ENCODE measurements at regions not wholly inside any gene's neighbourhood (a gene's known extent, or its start where the extent isn't known, plus 50 kb on each side); places are given as distances from the start of the nearest gene placed in this dataset.
"Not testable (repeated sequence)": the region's sequence is repeated elsewhere in the genome, so short reads cannot be mapped to it uniquely, and the experiment has no call there.

GRCh38 chr3:75604286-75604934 is 59.7 kb upstream of the FRG2C start:
- not testable (repeated sequence) for H3K4me2 ChIP-seq (ENCODE audit: low read length); H3K27me3 ChIP-seq (ENCODE audit: insufficient read depth, low read length); H3K9me2 ChIP-seq (ENCODE audit: low read depth, low read length); H3K4me1 ChIP-seq (ENCODE audit: insufficient read depth, low read length, severe bottlenecking); H3F3A ChIP-seq (ENCODE audit: insufficient read depth, low read length); H3K36me3 ChIP-seq (ENCODE audit: insufficient read depth, low read length); H3K79me2 ChIP-seq (ENCODE audit: insufficient read depth, low read length); H3K9ac ChIP-seq (ENCODE audit: low read length); H2AFZ ChIP-seq (ENCODE audit: low read length); H3K4me3 ChIP-seq (ENCODE audit: low read depth, low read length, poor library complexity, severe bottlenecking); H3K9me3 ChIP-seq (ENCODE audit: low read length); H4K20me1 ChIP-seq (ENCODE audit: insufficient read depth, low read length); H3K27ac ChIP-seq (ENCODE audit: low read depth, low read length, poor library complexity, severe bottlenecking)

- not testable (repeated sequence) for H3K27ac ChIP-seq (ENCODE audit: low read depth, low read length, poor library complexity, severe bottlenecking); H3K9ac ChIP-seq (ENCODE audit: low read length); H3K79me2 ChIP-seq (ENCODE audit: insufficient read depth, low read length); H4K20me1 ChIP-seq (ENCODE audit: insufficient read depth, low read length); H3K9me3 ChIP-seq (ENCODE audit: low read length); H3K9me2 ChIP-seq (ENCODE audit: low read depth, low read length); H3K36me3 ChIP-seq (ENCODE audit: insufficient read depth, low read length); H3K4me2 ChIP-seq (ENCODE audit: low read length); H2AFZ ChIP-seq (ENCODE audit: low read length); H3K27me3 ChIP-seq (ENCODE audit: insufficient read depth, low read length); H3F3A ChIP-seq (ENCODE audit: insufficient read depth, low read length); H3K4me3 ChIP-seq (ENCODE audit: low read depth, low read length, poor library complexity, severe bottlenecking); H3K4me1 ChIP-seq (ENCODE audit: insufficient read depth, low read length, severe bottlenecking)
Observed at GRCh38 chr3:75607996-75608395, 56.1 kb upstream of the FRG2C start.

DNA sequence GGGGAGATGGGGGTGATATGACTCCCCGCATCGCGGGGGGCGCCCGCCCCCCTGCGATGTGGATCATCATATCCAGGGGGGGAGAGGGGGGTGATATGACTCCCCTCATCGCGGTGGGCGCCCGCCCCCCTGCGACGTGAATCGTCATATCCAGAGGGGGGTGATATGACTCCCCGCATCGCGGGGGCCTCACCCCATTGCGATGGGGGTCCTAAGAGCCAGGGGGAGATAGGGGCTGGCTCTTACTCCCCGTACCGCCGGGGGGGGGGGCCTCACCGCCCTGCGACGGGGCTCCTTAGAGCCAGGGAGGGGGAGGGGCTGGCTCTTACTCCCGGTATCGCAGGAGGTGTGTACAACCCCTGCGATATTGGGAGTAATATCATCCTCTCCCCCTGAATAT is 54.5 kb upstream of the FRG2C start:
- not testable (repeated sequence) for H3K36me3 ChIP-seq (ENCODE audit: insufficient read depth, low read length); H3F3A ChIP-seq (ENCODE audit: insufficient read depth, low read length); H3K4me3 ChIP-seq (ENCODE audit: low read depth, low read length, poor library complexity, severe bottlenecking); H3K79me2 ChIP-seq (ENCODE audit: insufficient read depth, low read length); H3K9ac ChIP-seq (ENCODE audit: low read length); H2AFZ ChIP-seq (ENCODE audit: low read length); H3K9me3 ChIP-seq (ENCODE audit: low read length); H3K27me3 ChIP-seq (ENCODE audit: insufficient read depth, low read length); H4K20me1 ChIP-seq (ENCODE audit: insufficient read depth, low read length); H3K4me2 ChIP-seq (ENCODE audit: low read length); H3K9me2 ChIP-seq (ENCODE audit: low read depth, low read length); H3K4me1 ChIP-seq (ENCODE audit: insufficient read depth, low read length, severe bottlenecking); H3K27ac ChIP-seq (ENCODE audit: low read depth, low read length, poor library complexity, severe bottlenecking)

- TF ChIP-seq, protein P1, sequence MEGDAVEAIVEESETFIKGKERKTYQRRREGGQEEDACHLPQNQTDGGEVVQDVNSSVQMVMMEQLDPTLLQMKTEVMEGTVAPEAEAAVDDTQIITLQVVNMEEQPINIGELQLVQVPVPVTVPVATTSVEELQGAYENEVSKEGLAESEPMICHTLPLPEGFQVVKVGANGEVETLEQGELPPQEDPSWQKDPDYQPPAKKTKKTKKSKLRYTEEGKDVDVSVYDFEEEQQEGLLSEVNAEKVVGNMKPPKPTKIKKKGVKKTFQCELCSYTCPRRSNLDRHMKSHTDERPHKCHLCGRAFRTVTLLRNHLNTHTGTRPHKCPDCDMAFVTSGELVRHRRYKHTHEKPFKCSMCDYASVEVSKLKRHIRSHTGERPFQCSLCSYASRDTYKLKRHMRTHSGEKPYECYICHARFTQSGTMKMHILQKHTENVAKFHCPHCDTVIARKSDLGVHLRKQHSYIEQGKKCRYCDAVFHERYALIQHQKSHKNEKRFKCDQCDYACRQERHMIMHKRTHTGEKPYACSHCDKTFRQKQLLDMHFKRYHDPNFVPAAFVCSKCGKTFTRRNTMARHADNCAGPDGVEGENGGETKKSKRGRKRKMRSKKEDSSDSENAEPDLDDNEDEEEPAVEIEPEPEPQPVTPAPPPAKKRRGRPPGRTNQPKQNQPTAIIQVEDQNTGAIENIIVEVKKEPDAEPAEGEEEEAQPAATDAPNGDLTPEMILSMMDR (IDR thresholded peaks at IDR 0.05; ENCODE audit: low read length) = no peak
- no peak for TF ChIP-seq EZH2 (IDR thresholded peaks at IDR 0.05; ENCODE audit: borderline replicate concordance, low read length)
- no peaks in the 10 kb centered on the region for H3K36me3 ChIP-seq (ENCODE audit: insufficient read depth, low read length)
- no peaks in the 10 kb centered on the region for H3K4me1 ChIP-seq (ENCODE audit: insufficient read depth, low read length, severe bottlenecking)
- H3K79me2 ChIP-seq (ENCODE audit: insufficient read depth, low read length) = no peaks in the 10 kb centered on the region
- no peaks in the 10 kb centered on the region for H3F3A ChIP-seq (ENCODE audit: insufficient read depth, low read length)
- H2AFZ ChIP-seq (ENCODE audit: low read length) = no peak overlapping the region
- H3K27ac ChIP-seq (ENCODE audit: low read depth, low read length, poor library complexity, severe bottlenecking) = no peak overlapping the region
- no peaks in the 10 kb centered on the region for H3K9me2 ChIP-seq (ENCODE audit: low read depth, low read length)
- no peaks in the 10 kb centered on the region for H3K9me3 ChIP-seq (ENCODE audit: low read length)
- H3K27me3 ChIP-seq (ENCODE audit: insufficient read depth, low read length) = no peaks in the 10 kb centered on the region
- H3K4me2 ChIP-seq (ENCODE audit: low read length) = no peak overlapping the region
- no peak overlapping the region for H3K4me3 ChIP-seq (ENCODE audit: low read depth, low read length, poor library complexity, severe bottlenecking)
- H3K9ac ChIP-seq (ENCODE audit: low read length) = no peak overlapping the region
- H4K20me1 ChIP-seq (ENCODE audit: insufficient read depth, low read length) = no peaks in the 10 kb centered on the region
Observed at GRCh38 chr3:75610773-75611172, 53.4 kb upstream of the FRG2C start.

DNA sequence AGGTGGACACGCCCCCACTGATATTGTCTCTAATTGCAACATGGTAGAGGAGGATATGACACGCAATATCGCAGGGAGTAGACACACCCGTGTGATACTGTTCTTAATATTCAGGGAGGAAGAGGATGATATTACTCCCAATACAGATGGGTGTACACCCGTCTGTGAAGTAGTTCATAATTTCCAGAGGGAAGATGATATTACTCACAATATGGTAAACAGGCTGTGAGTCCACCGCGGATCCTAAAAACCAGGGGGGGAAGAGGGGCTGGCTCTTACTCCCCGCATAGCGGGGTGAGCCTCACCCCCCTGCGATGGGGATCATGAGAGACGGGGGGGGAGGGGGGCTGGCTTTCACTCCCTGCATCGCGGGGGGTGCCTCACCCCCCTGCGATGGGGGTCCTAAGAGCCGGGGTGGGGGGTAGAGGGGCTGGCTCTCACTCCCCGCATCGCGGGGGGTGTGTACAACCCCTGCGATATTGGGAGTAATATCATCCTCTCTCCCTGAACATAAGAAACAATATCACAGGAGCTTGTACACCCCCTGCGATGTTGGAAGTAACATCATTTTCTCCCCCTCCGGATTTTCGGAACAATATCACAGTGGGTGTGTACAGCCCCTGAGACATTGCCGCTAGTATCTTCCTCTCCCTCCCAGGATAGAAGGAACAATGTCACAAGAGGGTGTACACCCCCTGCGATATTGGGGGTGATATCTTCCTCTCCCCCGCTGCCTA is 52.2 kb upstream of the FRG2C start:
- not testable (repeated sequence) for H3K9me3 ChIP-seq (ENCODE audit: low read length); H3K4me2 ChIP-seq (ENCODE audit: low read length); H3K27ac ChIP-seq (ENCODE audit: low read depth, low read length, poor library complexity, severe bottlenecking); H3K4me3 ChIP-seq (ENCODE audit: low read depth, low read length, poor library complexity, severe bottlenecking); H3K79me2 ChIP-seq (ENCODE audit: insufficient read depth, low read length); H3K4me1 ChIP-seq (ENCODE audit: insufficient read depth, low read length, severe bottlenecking); H2AFZ ChIP-seq (ENCODE audit: low read length); H3F3A ChIP-seq (ENCODE audit: insufficient read depth, low read length); H3K9ac ChIP-seq (ENCODE audit: low read length); H3K9me2 ChIP-seq (ENCODE audit: low read depth, low read length); H3K36me3 ChIP-seq (ENCODE audit: insufficient read depth, low read length); H3K27me3 ChIP-seq (ENCODE audit: insufficient read depth, low read length); H4K20me1 ChIP-seq (ENCODE audit: insufficient read depth, low read length)

Data from OCI-LY1 (cell line).